Iris pigment epithelial cell (primary cell): ENCODE measurements at regions not wholly inside any gene's neighbourhood (a gene's known extent, or its start where the extent isn't known, plus 50 kb on each side); places are given as distances from the start of the nearest gene placed in this dataset.
"Not testable (repeated sequence)": the region's sequence is repeated elsewhere in the genome, so short reads cannot be mapped to it uniquely, and the experiment has no call there.

Source experiments
- DNase-seq: peaks from one replicate; pipeline ENCODE4 v3.0.0-alpha.2; 2011; ENCODE audit warnings: low read depth

GRCh38 chr10:44745920-44746319, 165.2 kb upstream of the TMEM72 start:
- DNase-seq, result no peak

DNA sequence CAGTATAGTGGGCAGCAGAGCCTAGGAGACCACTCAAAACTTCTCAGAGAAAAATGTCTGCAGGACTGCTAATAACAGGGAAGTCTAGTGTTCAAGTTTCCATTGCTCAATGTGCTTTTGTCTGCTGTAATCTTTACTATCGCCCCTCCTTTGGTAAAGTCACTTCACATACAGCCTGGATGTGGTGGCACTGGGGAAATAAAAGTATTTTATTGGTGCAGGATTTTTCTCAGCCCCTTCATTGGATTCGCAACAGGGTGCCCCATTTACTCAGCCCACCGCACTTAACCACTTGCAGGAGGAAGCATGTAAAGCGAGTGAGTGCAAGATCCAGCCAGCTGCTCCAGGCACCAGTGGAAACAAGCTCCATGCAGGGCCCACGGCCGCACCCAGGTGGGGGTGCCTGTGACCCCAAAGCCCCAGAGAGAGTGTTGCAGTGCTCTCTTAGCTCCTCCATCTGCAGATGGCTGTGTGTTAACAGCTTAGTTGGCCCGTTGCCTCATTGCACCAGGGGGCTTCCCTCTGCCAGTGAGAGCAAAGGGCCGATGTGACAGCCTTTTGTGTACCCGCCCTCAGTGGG, 163.5 kb upstream of the TMEM72 start:
- no peak for DNase-seq

DNA sequence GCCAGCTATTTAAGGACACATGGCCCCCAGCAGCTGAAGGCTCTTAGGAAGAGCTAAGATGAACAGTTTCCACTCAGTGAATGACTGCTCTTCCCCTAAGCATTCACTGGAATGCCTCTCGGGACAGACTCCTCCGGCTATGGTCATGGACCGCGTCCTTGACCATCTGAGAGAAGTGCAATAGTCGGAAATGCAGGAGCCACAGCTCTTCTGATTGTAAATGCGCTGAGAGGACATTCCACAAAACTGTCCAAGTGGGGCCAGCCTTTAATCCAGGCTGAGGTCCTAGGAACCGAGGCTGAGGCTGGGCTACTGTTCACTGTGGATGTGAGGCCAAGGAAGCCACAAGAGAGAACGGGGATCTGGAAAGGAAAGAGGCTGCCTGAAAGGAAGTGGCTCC, 162.0 kb upstream of the TMEM72 start:
- no peak for DNase-seq

GRCh38 chr10:44752451-44753441, 158.4 kb upstream of the TMEM72 start:
- peak; percentile 97 for DNase-seq

GRCh38 chr10:44754355-44754754, 156.8 kb upstream of the TMEM72 start:
- DNase-seq, result not testable (repeated sequence)

GRCh38 chr10:44755481-44755880, 155.7 kb upstream of the TMEM72 start:
- peak; percentile 11 for DNase-seq

DNA sequence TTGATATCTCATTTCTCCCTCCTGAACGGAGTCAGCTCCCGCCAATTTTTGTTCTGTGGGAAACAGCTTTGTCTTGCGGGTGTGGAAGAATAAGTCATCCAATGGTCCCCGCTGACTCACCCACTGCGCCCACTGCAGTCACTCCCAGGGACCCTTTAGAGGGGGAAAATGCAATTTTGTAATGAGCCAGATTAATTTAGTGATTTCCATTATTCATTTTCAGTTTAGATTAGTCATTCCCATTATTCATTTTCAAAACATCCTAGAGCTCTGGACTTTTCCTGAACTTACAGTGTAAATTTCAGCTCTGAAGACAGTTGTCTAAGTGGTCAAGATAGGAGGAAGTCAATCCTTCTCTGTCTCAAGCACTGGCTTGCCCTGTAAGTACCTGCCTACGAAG, 154.9 kb upstream of the TMEM72 start:
- peak; percentile 62 for DNase-seq

- no peak for DNase-seq
These were observed 153.5 kb upstream of the TMEM72 start for GRCh38 chr10:44757551-44758205.

GRCh38 chr10:44759122-44759521, 152.0 kb upstream of the TMEM72 start:
- DNase-seq, result no peak

DNA sequence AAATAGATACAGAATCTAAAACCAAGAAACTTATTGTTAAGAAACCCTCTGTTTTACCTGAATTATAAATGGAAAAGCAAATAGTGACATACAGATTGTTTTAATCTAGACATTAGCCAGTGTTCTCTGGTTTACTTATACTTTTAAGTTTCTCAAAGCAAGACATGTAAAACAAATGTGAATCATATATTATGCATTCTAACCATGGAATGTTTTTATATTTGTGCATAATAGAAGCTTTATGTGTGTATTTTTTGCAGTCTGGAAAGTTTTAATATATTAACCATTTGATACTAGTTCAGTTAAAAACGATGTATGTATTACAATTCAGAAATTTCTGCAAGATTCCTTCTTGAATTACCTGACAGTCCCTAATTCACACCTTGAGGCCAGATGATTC, 150.6 kb upstream of the TMEM72 start:
- no peak for DNase-seq

DNA sequence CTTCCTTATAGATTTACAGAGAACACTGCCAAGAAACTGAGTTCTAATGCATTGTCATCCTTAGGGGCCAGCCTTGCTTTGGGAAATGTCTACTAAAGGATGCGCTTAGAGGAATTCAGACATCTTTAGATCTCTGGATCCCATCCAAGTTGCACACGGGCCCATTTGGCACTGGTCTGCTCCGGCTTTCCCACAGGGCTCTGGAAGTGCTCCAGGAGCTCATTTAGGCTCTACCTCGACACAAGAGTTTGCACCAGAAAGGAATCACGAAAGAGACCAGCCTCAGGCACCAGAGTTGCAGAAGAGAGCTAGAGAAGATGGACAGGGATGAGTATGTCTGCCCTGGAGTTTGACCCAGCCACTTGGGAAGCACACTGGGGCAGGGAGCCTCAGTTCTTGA, 150.1 kb upstream of the TMEM72 start:
- peak; percentile 21 for DNase-seq

DNA sequence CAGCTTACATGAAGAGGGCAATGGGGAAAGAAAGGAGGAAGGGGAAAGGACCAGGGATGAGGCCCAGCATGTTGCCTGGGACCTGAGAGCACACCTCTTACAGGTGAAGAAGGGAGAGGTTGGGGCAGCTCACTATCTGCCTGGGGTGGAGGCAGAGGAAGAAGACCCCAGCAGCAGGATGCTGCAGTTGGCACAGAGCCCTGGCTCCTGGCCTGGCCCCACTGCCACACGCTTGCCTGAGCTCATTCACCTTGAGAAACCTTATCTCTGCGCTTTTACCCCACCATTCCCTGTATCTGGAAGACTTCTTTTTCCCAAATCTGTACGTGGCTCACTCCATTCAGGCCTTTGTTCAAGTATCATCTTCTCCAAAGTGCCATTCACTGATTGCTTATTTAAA, 147.8 kb upstream of the TMEM72 start:
- DNase-seq, result no peak

DNA sequence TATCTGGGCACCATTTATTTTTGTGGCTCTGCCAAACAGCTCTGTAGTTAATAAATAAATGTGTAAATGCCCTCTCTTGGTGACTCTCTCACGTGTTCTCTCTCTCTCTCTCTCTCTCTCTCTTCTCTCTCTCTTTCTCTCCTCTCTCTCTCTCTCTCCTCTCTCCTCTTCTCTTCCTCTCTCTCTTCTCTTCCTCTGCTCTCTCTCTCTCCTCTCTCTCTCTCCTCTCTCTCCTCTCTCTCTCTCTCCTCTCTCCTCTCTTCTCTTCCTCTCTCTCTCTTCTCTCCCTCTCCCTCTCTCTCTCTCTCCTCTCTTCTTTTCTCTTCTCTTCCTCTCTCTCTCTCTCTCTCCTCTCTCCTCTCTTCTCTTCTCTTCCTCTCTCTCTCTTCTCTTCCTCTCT, 145.8 kb upstream of the TMEM72 start:
- DNase-seq, result no peak

DNA sequence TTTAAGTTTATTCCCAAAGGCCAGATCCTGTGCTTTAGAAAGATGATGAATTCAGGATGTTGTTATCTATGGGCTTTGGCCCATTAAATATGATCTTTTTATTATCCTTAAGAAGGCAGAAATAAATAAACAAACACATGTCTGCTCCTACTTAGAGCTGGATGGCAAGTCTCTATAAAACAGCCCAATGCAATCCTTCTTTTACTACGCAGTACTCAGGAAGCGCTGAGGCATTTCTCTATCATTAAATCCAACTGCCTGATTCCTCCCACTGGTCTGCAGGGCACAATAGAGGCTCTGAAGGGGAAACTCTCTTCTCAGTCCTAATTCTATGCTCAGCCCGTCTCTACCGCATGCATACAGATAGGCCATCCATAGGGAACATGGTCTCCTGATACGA, 144.5 kb upstream of the TMEM72 start:
- no peak for DNase-seq

DNA sequence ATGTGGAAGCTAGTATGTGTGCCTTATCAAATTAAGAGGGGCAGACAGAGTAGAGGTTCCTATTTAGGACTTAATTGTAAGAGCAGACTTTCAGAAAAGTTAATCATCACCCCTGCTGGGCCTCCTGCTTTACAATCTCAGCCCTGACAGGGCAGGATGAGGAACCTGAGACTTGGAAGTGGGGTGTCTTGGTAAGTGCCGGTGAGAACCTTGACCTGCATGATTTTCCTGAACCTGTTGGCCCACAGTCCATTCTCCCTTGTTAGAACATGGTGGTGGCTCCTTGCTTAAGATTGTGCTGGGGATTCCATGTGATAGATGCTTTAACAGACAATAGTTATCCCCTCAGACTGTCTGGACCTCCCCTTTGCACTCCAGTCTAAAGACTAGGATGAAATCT, 141.7 kb upstream of the TMEM72 start:
- no peak for DNase-seq

DNA sequence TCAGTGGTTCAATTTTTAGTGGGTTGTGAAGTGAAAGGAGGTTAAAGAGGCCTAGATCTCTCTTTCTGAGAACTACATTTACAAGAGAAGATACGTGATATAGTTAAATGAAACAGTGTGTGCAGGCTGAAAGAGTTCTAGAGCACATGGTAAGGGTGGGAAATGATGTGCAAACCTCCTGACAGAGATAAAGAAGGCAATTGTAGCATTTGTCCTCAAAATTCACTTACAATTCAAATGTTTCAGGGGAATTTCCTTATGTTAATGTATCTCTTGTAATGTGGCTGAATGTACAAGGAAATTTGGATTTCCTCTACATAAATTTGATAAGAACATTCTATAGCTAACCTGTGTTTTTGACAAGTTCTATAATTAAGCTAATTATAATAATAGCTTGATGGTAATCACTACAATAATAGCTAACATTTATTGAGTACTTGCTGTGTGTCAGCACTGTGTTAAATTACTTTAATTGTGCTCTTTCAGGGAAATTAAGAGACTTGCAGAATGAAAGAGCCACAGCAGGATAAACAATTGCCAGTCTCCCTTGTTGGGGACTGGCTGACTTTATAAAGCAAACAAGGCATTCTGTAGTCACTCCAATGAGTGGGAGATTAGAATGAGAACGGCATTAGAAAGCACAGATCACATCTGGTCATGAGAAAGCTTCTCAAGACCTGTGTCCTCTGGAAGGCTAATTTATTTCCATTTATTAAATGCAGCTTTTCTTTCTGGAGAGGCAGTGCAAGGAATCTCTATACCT, 139.7 kb upstream of the TMEM72 start:
- DNase-seq, result no peak

DNA sequence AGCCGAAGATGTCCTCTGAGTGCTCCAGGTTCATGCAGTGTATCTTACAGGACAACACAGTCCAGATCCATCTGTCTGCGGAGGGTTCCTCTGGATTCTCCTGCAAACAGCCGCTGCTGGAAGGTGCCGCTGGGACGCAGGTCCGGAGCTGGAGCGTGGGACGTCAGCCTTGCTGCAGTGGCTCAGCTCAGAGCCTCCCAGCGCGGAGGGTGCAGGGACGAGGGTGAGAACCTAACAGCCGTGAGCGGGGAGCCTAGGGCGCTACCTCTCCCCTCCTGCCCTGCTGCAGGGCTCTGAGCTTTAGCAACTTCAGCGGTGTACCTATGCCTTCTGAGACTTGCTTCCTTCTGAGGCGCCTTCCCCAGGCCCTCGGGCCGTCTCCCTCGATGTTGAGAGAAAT, 137.6 kb upstream of the TMEM72 start:
- DNase-seq, result no peak

- DNase-seq, result peak; percentile 15
These were observed 136.3 kb upstream of the TMEM72 start for GRCh38 chr10:44774676-44775401.

DNA sequence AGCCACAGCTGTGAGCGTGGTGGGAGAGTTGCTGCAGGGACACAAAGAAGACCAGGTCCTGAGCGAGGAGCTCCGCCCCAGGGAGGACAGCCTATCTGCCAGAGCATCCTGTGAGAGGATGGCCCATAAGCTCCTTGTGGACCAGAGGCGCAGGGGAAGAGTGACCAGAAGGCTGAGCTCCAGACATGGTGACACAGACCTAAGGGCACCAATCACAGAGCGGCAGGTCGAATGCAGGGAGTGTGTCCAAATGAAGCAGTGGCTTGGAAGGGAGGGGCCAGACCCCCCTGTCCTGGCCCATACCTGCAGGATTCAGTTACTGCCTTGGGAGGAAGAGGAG, 135.8 kb upstream of the TMEM72 start:
- no peak for DNase-seq

DNA sequence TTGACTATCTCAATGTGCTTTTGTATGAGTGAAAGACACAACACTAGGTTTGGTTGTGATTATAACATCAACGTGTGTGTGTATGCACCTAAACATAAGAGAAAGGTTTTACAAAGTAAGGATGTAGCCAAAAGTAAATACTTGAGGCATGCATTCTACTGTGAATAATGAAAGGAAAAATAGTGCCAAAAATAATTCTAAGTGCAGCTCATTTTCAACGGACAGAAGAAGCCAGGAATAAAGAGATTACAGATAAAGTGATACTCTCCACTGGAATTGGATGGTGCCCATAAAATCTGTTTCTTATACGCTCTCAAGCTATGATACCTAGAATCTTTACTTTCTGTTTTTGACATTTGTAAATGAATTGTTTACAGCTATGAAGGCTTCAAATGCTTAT, 135.0 kb upstream of the TMEM72 start:
- DNase-seq, result no peak

GRCh38 chr10:44779511-44779910, 131.6 kb upstream of the TMEM72 start:
- DNase-seq, result no peak

GRCh38 chr10:44780426-44780825, 130.7 kb upstream of the TMEM72 start:
- DNase-seq, result no peak
